PC-9 (cell line): ENCODE measurements at regions not wholly inside any gene's neighbourhood (a gene's known extent, or its start where the extent isn't known, plus 50 kb on each side); places are given as distances from the start of the nearest gene placed in this dataset.

Experiments used
- CTCF ChIP-seq: fragments of 200-600 bp; sonication (generic); conservative IDR thresholded peaks from 2 replicates; pipeline ENCODE4 v1.6.1; 2017; ENCODE audit warnings: mixed run types, antibody characterized with exemption, mild to moderate bottlenecking, moderate library complexity
- EZH2 ChIP-seq: fragments of 200-600 bp; sonication (generic); IDR thresholded peaks from 2 replicates; pipeline ENCODE4 v1.8.0; 2017; ENCODE audit warnings: antibody characterized with exemption, low read depth

GRCh38 chr9:88075966-88076285 is 62.3 kb downstream of the SPATA31C2 start:
- TF ChIP-seq CTCF, result no peak
- TF ChIP-seq EZH2, result no peak
